Left ventricle myocardium inferior (tissue), 1 donor: ENCODE measurements at regions not wholly inside any gene's neighbourhood (a gene's known extent, or its start where the extent isn't known, plus 50 kb on each side); places are given as distances from the start of the nearest gene placed in this dataset.

Experiments used
- DNase-seq: peaks from one replicate; pipeline ENCODE4 v3.0.0-alpha.2; 2020
- H3K27ac ChIP-seq: fragments of 200-600 bp; replicated peaks from 2 replicates; pipeline ENCODE4 v1.8.0; 2021
- H3K27me3 ChIP-seq: fragments of 200-600 bp; 2 replicates; pipeline ENCODE4 v1.8.0; 2021; ENCODE audit warnings: low read depth
- H3K36me3 ChIP-seq: fragments of 200-600 bp; 2 replicates; pipeline ENCODE4 v1.8.0; 2021
- H3K4me1 ChIP-seq: fragments of 200-600 bp; 2 replicates; pipeline ENCODE4 v1.8.0; 2021
- H3K4me3 ChIP-seq: fragments of 200-600 bp; 2 replicates; pipeline ENCODE4 v1.8.0; 2021; ENCODE audit warnings: mild to moderate bottlenecking, moderate library complexity
- H3K9me3 ChIP-seq: fragments of 200-600 bp; replicated peaks from 2 replicates; pipeline ENCODE4 v1.8.0; 2021
- CTCF ChIP-seq: fragments of 200-600 bp; IDR thresholded peaks from 2 replicates; pipeline ENCODE4 v1.8.0; 2021; ENCODE audit warnings: antibody characterized with exemption, mild to moderate bottlenecking, borderline replicate concordance
- intact Hi-C: fragments of 100-400 bp; cut with micrococcal nuclease; formaldehyde crosslinking; loops from one replicate; pipeline ENCODE4 v1.11.0; 2022
- donor health status: DM: no; HTN: yes; CAD: no; lungs with severe emphysema.

- intact Hi-C loops: no loop called here
- no peak for TF ChIP-seq CTCF
- H3K4me3 ChIP-seq: no peak overlapping the region
- no peaks in the 10 kb centered on the region for H3K36me3 ChIP-seq
- no peak overlapping the region for H3K27ac ChIP-seq
- no peaks in the 10 kb centered on the region for H3K4me1 ChIP-seq
- H3K9me3 ChIP-seq: peaks cover 18% of the 10 kb centered on the region
- H3K27me3 ChIP-seq: peaks cover 24% of the 10 kb centered on the region
- DNase-seq: no peak
These were observed 852.8 kb upstream of the TMEM132C start for GRCh38 chr12:127414186-127414585.

GRCh38 chr12:127414636-127415035 is 852.3 kb upstream of the TMEM132C start:
- DNase-seq: no peak
- H3K27ac ChIP-seq: no peak overlapping the region
- H3K36me3 ChIP-seq: no peaks in the 10 kb centered on the region
- TF ChIP-seq CTCF: no peak
- H3K4me1 ChIP-seq: no peaks in the 10 kb centered on the region
- no peak overlapping the region for H3K4me3 ChIP-seq
- peaks cover 18% of the 10 kb centered on the region for H3K9me3 ChIP-seq
- intact Hi-C loops: no loop called here
- peaks cover 21% of the 10 kb centered on the region for H3K27me3 ChIP-seq

GRCh38 chr12:127416796-127417195 is 850.2 kb upstream of the TMEM132C start:
- Histone ChIP-seq H3K9me3 (peaks cover 18% of the 10 kb centered on the region), H3K36me3 (no peaks in the 10 kb centered on the region), H3K27ac (no peak overlapping the region), H3K27me3 (peaks cover 14% of the 10 kb centered on the region), H3K4me1 (no peaks in the 10 kb centered on the region), H3K4me3 (no peak overlapping the region)
- DNase-seq: no peak
- TF ChIP-seq CTCF: no peak
- intact Hi-C loops: no loop called here

GRCh38 chr12:127419111-127419510 is 847.9 kb upstream of the TMEM132C start:
- intact Hi-C loops: no loop called here
- Histone ChIP-seq H3K4me1 (no peaks in the 10 kb centered on the region), H3K9me3 (peaks cover 18% of the 10 kb centered on the region), H3K36me3 (no peaks in the 10 kb centered on the region), H3K27me3 (peaks cover 13% of the 10 kb centered on the region), H3K27ac (no peak overlapping the region), H3K4me3 (no peak overlapping the region)
- no peak for TF ChIP-seq CTCF
- no peak for DNase-seq

GRCh38 chr12:127421614-127422013 is 845.4 kb upstream of the TMEM132C start:
- Histone ChIP-seq H3K27me3 (peaks cover 19% of the 10 kb centered on the region), H3K9me3 (peaks cover 18% of the 10 kb centered on the region), H3K27ac (no peak overlapping the region), H3K36me3 (no peaks in the 10 kb centered on the region), H3K4me3 (no peak overlapping the region), H3K4me1 (no peaks in the 10 kb centered on the region)
- intact Hi-C loops: no loop called here
- no peak for DNase-seq
- no peak for TF ChIP-seq CTCF
